ENCODE measurements at regions not wholly inside any gene's neighbourhood (a gene's known extent, or its start where the extent isn't known, plus 50 kb on each side); places are given as distances from the start of the nearest gene placed in this dataset.
"Not testable (repeated sequence)": the region's sequence is repeated elsewhere in the genome, so short reads cannot be mapped to it uniquely, and the experiment has no call there.

- DNase-seq (ENCODE audit: low spot score): not testable (repeated sequence)
Observed at GRCh38 chr10:45056806-45057205, 56.1 kb downstream of the ZNF22 start.

- DNase-seq (ENCODE audit: low spot score): no peak
Observed at GRCh38 chr10:45058580-45058979, 57.9 kb downstream of the ZNF22 start.

DNA sequence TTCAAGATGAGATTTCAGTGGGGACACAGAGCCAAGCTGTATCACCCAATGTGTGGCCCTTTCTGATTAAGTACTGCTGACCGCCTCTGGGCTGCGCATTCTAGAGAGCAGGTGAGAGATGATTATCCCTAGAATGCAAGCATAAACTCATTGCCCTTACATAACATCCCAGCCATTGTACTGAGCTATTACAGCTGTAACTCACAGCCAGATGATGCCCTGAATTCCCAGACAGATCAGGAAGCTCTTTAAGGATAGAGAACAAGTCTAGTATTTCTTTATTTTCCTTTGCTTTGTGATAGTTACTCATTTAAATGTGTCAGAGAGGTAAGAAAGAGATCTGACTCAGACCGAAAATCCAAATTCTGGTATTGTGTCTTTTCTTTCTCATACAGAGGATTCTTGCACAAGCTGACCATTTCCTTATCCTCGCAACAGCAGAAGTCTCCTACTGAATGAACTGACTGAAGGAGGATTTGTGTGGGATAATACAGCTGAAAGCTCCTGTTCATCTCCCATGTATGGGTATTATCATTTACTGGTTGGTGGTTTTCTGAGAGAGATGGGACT, 58.4 kb downstream of the ZNF22 start:
- DNase-seq (ENCODE audit: low spot score): no peak

DNA sequence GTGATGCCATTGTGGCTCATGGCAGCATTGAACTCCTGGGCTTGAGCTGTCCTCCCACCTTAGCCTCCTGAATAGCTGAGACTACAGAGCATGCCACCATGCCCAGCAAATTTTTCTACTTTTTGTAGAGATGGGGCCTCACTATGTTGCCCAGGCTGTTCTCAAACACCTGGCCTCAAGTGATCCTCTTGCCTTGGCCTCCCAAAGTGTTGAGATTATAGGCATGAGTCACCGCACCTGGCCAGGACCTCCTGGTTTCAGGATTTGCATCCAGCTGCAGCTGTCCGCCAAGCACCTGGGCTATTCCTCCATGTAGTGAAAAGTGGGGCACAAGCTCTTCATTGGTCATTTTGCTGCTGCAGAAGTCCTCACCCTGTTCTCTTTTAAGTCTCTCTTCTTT, 58.9 kb downstream of the ZNF22 start:
- no peak for DNase-seq (ENCODE audit: low spot score)

GRCh38 chr10:45061982-45062381, 61.3 kb downstream of the ZNF22 start:
- no peak for DNase-seq (ENCODE audit: low spot score)

DNA sequence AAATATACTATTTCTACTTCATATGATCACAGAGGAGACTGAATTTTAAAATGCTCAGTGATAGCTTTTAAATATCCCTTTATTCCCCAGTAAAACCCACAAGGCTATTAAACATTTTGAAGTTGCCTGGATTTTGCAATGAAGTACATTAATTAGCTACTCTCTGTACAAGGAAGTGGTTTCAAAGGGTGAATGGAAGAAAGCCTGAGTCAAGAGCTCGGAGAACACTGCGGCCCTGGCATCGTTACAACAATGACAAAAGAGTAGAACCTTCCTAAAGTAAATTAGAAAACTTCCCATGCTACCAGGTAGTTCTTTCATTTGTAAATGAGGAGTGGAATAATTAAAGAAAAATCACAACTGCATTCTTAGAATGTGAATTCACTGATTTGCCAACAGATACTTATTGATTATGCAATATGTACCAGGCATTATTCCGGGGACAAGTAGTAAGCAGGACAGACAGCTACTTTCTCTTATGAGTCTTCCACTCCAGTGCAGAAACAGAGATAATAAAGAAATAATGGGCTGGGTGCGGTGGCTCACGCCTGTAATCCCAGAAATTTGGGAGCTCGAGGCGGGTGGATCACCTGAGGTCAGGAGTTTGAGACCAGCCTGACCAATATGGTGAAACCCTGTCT, 63.0 kb downstream of the ZNF22 start:
- no peak for DNase-seq (ENCODE audit: low spot score)

DNA sequence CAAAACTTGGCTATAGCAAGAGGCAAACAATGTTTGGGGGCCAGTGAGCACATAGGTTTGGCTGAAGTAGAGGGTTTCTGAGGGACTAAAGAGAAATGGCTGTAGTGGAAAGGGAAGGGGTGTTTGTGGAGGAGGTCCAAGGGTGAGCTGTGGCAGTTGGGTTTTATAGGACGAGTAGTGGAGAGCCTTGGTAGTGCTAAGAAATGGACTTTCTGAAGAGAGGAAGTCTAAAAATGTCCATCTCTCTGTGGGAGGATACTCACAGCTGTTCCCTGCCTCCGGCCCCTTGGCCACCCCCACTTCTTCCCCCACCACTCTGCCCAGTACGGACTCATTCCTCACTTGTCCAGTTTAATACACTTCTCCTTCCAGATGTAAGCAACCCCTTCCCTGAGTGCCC, 64.3 kb downstream of the ZNF22 start:
- DNase-seq (ENCODE audit: low spot score): no peak

DNA sequence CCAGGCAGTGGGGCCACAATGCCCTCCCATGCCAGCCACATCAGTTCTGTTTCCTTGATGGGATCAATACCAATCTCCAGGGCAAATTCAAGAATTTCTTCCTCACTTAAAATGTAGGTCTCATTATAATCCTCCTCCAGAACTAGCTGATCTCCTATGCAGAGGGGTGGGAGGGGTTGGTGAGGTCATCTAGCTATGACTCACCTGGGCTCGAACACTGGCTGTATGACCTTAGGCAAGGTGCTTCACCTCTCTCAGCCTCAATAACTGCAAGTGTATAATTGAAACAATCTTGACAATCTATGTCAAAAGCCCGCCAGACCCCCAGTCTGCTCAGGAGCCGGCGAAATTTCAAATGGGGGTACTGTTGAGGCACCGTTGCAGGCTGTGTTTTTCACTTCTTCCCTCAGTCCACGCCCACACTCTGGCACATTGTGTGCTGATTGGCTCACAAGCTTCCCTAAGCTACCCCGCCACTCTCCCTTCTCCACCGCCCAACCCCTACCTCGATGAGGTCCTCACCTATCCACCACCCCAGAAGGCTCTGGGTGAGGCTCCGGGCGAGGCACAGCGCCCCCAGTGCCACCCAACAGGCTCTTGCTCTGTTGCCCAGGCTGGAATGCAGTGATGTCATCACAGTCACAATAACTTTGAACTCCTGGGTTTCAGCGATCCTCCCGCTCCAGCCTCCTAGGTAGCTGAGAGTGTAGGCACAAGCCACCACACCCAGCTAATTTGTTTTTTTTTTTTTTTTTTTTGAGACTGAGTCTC, 70.5 kb downstream of the ZNF22 start:
- DNase-seq (ENCODE audit: low spot score): no peak

DNA sequence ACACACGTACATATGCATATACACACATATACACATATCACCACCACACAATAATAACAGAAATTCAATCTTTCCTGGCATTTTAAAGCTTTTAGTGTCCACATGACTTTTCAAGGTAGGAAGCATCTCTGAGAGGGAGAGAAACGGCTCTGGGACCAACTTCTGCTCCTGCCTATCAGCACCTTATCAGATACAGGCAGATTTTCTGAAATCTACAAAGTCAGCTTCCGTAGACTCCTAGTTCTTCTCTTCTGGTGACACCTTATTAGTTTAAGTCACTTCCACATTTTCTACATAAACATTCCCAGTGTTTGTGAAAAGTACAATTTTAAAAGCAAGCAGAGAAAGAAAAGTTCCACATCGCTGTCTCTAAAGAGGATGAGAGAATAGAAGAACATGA, 74.5 kb downstream of the ZNF22 start:
- no peak for DNase-seq (ENCODE audit: low spot score)

DNA sequence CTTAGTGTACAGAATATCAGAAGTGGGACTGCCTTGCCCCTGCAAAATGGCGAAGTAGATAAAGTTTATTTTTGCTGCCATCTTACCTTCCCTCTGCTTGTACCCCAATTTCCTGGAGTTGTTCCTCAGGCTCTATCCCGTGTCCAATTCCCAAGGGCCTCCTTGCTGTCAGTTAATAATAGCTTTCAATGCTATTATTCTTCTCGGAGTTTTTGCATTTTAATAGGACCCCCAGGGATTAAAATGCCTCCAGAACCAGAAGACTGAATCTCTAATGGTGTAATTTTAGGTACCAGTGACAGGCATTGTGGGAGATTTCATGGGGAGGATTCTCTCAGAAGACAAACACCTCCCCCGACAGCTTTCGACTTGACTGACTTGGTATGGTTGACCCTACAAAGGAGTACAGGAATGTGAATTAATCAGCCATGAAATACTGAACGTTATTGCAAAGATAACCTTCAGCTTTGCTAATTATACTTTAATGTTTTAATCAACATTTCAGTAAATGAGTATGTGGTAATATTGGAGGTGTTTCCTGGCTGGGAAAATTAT, 75.2 kb downstream of the ZNF22 start:
- no peak for DNase-seq (ENCODE audit: low spot score)

- no peak for DNase-seq (ENCODE audit: low spot score)
Observed at GRCh38 chr10:45076891-45077290, 76.2 kb downstream of the ZNF22 start.

DNA sequence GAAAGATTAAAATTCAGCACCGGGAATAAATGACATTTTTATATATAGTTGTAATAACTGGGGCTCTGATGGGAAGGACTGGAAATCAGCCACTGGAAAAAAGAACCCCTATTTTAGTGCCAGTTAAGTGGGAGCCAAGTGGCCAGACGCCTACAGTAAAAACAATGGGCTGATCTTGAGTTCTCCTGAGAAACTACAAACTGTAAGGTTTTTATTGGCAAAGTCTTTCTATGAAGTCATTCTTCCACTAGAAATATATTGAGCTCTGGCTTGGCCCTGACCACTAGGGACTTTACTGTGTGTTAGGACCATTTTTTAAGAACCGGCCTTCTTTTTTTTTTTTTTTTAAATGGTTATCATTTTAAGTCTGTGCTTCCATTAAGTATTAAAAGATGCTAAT, 79.6 kb downstream of the ZNF22 start:
- DNase-seq (ENCODE audit: low spot score): no peak

GRCh38 chr10:45082176-45082575, 81.5 kb downstream of the ZNF22 start:
- DNase-seq (ENCODE audit: low spot score): no peak

DNA sequence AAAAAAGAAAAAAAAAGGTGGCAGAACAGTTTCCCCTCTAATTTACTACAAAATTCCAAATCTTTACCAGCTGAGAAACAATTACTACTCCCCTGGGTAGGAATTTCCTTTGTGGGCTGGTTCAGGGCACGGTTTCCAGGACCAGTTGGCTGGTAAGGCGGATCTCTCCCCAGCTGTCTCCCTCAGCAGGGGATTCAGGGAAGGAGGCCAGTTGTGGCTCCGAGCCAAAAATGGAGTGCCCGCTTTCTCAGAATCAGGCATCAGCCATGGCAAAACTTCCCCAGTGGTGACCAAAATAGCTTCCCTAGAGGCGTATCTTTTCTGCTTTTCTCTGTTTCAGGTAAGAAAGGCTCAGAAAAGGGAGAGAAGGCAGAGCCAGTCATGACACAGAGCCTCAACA, 91.2 kb downstream of the ZNF22 start:
- DNase-seq (ENCODE audit: low spot score): no peak

- no peak for DNase-seq (ENCODE audit: low spot score)
Observed at GRCh38 chr10:45093945-45094344, 93.2 kb downstream of the ZNF22 start.

DNA sequence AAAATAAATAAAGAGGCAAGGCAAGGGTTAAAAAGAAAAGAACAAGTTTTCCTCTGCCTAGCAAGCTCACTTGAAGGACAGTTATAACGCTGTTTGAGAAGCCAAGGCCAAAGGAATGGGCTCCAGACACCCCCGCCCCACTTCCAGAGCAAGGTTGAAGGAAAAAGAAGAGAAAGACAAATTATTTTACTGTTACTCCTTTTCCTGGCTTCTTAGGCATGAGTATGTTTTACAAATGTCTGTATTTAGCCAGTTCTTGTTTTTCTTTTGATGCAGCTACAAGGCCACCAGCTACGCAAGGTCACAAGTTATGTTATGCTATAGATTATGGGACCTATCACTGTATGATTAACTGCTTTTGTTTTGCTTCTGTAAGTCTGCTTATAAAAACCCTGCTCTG, 94.6 kb downstream of the ZNF22 start:
- no peak for DNase-seq (ENCODE audit: low spot score)

DNA sequence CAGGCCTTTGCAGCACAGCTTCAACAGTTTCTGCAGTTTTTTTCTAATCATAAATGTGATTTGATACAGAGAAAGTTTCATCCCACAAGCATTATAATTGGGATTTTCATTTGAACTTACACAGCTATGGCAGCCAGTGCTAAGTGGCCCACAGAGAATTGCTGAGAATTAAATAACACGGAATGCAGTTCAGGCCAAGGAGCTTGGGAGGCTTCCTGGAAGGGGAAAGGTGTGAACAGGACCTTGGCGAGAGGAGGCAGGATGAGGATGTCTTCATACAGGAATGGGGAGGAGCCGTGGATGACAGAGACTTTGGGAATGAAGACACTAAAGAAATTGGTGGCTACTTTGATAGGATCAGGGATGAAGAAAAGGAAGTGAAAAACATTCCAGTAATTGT, 95.3 kb downstream of the ZNF22 start:
- DNase-seq (ENCODE audit: low spot score): no peak

DNA sequence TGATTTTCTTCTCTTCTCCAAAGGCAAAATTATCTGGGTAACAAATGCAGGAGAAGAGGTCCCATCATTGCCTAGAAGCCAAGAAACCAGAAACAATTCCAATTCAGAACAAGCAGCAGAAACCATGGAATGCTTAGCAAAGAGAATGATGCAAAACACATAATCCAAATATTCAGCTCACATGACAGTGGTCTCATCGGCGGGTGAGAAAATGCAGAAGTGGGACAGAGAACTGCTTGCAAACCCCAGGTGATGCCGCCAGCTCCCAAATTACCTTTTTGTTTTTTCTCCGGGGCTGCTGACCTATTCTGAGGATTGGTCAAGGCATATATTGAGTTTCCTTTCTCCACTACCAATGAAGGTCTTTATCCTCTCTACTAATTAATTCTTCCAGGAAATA, 99.7 kb downstream of the ZNF22 start:
- DNase-seq (ENCODE audit: low spot score): no peak

DNA sequence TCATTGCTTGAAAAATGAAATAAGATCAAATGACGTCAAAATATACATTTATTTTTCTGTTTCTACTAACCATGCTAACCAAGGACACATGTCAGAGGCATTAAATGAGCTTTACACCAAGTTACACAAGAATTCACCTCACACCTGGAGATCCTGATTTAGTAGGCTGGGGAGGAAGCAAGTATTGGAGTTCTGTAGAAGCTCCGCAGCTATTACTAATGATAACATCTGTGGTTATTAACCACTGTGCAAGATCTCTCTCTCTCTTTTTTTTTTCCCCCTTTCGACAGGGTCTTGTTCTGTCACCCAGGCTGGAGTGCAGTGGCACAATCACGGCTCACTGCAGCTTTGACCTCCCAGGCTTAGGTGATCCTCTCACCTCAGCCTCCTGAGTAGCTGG, 104.0 kb downstream of the ZNF22 start:
- DNase-seq (ENCODE audit: low spot score): no peak

- DNase-seq (ENCODE audit: low spot score): not testable (repeated sequence)
Observed at GRCh38 chr10:45105309-45105708, 104.6 kb downstream of the ZNF22 start.

DNA sequence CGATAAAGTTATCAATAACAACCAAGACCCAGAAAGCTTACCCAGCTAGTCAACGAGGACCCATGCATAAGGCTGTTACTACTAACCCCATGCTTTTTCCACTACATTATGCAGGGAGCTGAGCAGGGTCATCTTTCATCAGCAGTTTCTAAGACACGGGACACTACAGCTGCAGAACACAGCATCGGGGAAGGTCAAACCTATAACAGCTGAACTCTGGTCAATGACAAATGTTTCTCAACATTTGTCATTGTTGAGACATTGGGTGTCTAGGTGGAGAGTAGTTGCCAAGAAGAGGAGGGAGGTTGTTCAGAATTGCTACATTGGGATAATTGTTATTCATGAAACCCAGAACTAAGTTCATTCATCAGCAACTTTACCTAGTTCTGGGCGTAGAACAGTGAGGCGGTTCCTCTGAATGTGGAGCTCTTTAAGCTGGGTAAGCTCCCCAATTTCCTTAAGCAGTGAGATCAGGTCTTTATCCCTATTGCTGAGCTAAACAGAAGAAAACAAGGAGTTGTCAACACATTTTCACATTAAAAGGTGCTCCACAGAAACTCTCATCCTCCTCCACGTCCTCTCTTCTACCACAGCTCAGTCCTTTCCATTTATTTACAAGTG, 105.6 kb downstream of the ZNF22 start:
- no peak for DNase-seq (ENCODE audit: low spot score)

DNA sequence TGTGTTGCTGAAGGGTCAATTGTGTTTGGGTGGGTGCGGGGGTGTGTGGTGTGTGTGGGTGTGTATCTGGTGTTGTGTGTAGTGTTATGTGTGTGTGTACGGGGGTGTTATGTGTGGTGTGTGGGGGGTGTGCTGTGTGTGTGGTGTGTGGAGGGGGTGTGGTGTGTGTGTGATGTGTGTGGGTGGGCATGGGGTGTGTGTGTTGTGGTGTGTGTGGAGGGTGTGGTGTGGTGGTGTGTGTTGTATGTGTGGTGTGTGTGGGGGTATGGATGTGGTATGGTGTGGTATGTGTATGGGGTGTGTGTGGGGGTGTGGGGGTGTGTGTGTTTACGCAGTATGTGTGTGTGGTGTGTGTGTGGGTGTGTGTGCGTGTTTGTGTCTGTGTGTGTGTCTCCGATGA, 110.8 kb downstream of the ZNF22 start:
- DNase-seq (ENCODE audit: low spot score): no peak

DNA sequence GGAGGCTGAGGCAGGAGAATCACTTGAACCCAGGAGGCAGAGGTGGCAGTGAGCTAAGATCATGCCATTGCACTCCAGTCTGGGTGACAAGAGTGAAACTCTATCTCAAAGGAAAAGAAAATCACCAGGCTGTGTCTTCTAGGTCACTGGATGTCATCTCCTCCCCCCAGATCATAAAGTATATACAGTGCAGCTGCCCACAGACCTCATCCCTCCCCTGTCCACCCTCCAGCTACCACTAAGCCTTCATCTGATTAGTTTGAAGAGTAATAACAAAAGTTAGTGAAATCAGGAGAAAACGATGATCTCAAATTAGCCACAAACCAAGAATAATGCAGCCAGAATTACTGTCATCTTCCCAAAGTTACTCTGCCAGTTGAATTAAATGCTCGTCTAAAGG, 117.2 kb downstream of the ZNF22 start:
- not testable (repeated sequence) for DNase-seq (ENCODE audit: low spot score)

Measured in H4 (cell line).